Thoracic aorta (tissue), 2 donors: ENCODE measurements at regions not wholly inside any gene's neighbourhood (a gene's known extent, or its start where the extent isn't known, plus 50 kb on each side); places are given as distances from the start of the nearest gene placed in this dataset.
"Not testable (repeated sequence)": the region's sequence is repeated elsewhere in the genome, so short reads cannot be mapped to it uniquely, and the experiment has no call there.

ENCODE experiments used
- ATAC-seq: fragments of 150-250 bp; one replicate; pipeline ENCODE4 v1.8.0; 2017; ENCODE audit warnings: low read depth; ENCODE audit not compliant: insufficient number of reproducible peaks, low FRiP score
- DNase-seq: peaks from one replicate; pipeline ENCODE4 v3.0.0-alpha.2; 2020; ENCODE audit warnings: low spot score
- H3K27ac ChIP-seq, 2 donors: fragments of 200-600 bp; sonication (generic); 1 replicate in 1 of 2; 2 replicates in 1 of 2; pipeline ENCODE4 v1.5.1; 2016; ENCODE audit warnings: mild to moderate bottlenecking in 2 of 2, moderate library complexity in 2 of 2
- H3K27me3 ChIP-seq: fragments of 200-600 bp; sonication (generic); replicated peaks from 2 replicates; pipeline ENCODE4 v1.6.0; 2016; ENCODE audit warnings: mild to moderate bottlenecking; ENCODE audit not compliant: insufficient read depth
- H3K36me3 ChIP-seq: fragments of 200-600 bp; sonication (generic); one replicate; pipeline ENCODE4 v1.5.1; 2016
- H3K4me1 ChIP-seq, 2 donors: fragments of 200-600 bp; sonication (generic); 1 replicate in 1 of 2; 2 replicates in 1 of 2; pipeline versions ENCODE4 v1.5.1 to v1.6.0; 2016; ENCODE audit warnings: low read depth in 2 of 2, mild to moderate bottlenecking in 1 of 2; ENCODE audit not compliant: control insufficient read depth in 1 of 2
- H3K4me3 ChIP-seq: fragments of 200-600 bp; sonication (generic); 2 replicates; pipeline ENCODE4 v1.5.1; 2016; ENCODE audit warnings: mild to moderate bottlenecking
- H3K9me3 ChIP-seq: fragments of 200-600 bp; sonication (generic); 2 replicates; pipeline ENCODE4 v1.5.1; 2016
- TF ChIP-seq, protein P1 (sequence below): fragments of 200-600 bp; sonication (generic); IDR thresholded peaks from one replicate; pipeline ENCODE4 v1.5.1; 2019; ENCODE audit warnings: antibody characterized with exemption

DNA sequence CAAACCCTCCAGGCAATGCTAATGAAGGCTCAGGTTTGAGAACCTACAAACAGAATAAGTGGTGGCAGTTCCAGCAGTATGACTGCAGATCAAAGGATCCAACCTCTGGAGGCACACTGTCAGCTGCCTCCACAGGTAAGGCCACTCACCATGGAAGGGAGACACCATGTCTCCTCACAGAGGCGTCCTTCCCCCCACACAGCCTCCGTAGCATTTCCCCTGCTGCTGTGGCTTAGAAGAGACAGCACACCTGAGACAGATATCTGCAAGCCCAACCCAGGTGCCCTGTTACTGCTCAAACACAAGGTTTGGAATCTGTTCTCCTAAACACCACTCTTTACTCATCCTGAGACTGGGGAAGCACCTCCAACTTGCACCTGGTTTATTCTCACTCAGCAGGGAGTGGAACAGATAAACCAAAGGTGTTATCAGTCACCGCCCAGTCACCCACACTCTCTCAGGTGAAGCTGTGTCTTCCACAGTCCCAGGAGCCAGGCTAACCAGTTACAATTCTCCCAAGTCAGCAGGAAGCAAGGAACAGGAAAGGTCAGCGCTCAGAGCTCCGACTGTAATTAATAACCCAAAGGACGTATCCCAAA, 311.2 kb downstream of the FOXO1 start:
- DNase-seq (no peak), ATAC-seq (no peak)
- TF ChIP-seq, protein P1, sequence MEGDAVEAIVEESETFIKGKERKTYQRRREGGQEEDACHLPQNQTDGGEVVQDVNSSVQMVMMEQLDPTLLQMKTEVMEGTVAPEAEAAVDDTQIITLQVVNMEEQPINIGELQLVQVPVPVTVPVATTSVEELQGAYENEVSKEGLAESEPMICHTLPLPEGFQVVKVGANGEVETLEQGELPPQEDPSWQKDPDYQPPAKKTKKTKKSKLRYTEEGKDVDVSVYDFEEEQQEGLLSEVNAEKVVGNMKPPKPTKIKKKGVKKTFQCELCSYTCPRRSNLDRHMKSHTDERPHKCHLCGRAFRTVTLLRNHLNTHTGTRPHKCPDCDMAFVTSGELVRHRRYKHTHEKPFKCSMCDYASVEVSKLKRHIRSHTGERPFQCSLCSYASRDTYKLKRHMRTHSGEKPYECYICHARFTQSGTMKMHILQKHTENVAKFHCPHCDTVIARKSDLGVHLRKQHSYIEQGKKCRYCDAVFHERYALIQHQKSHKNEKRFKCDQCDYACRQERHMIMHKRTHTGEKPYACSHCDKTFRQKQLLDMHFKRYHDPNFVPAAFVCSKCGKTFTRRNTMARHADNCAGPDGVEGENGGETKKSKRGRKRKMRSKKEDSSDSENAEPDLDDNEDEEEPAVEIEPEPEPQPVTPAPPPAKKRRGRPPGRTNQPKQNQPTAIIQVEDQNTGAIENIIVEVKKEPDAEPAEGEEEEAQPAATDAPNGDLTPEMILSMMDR, result no peak
- H3K9me3 ChIP-seq, result no peaks in the 10 kb centered on the region
- H3K4me1 ChIP-seq, result peaks cover 6 to 22% of the 10 kb centered on the region in 2 donors
- H3K27me3 ChIP-seq, result no peaks in the 10 kb centered on the region
- no peak overlapping the region for H3K27ac ChIP-seq
- no peak overlapping the region for H3K4me3 ChIP-seq
- no peaks in the 10 kb centered on the region for H3K36me3 ChIP-seq

DNA sequence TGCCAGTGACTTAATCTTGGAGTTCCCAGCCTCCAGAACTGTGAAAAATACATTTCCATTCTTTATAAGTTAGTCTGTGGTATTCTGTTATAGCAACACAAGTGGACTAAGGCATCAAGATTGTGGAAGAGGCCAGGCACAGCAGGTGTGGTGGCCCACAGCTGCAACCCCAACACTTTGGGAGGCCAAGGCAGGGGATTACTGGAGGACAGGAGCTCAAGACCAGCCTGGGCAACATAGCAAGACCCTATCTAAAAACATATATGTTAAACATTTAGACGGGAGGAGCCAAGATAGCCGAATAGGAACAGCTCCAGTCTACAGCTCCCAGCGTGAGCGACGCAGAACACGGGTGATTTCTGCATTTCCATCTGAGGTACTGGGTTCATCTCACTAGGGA, 310.4 kb downstream of the FOXO1 start:
- no peak for ATAC-seq
- H3K4me3 ChIP-seq, result no peak overlapping the region
- H3K27me3 ChIP-seq, result no peaks in the 10 kb centered on the region
- DNase-seq, result no peak
- H3K4me1 ChIP-seq, result peaks cover 6 to 22% of the 10 kb centered on the region in 2 donors
- no peak overlapping the region for H3K27ac ChIP-seq
- H3K9me3 ChIP-seq, result no peaks in the 10 kb centered on the region
- TF ChIP-seq, protein P1, result no peak
- H3K36me3 ChIP-seq, result no peaks in the 10 kb centered on the region

DNA sequence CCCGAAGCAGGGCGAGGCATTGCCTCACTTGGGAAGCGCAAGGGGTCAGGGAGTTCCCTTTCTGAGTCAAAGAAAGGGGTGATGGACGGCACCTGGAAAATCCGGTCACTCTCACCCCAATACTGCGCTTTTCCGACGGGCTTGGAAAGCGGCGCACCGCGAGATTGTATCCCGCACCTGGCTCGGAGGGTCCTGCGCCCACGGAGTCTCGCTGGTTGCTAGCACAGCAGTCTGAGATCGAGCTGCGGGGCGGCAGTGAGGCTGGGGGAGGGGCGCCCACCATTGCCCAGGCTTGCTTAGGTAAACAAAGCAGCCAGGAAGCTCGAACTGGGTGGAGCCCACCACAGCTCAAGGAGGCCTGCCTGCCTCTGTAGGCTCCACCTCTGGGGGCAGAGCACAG, 310.0 kb downstream of the FOXO1 start:
- not testable (repeated sequence) for H3K4me3 ChIP-seq, H3K27me3 ChIP-seq, H3K27ac ChIP-seq, DNase-seq, ATAC-seq, H3K9me3 ChIP-seq, H3K36me3 ChIP-seq
- peaks cover 6 to 21% of the 10 kb centered on the region in 2 donors for H3K4me1 ChIP-seq

DNA sequence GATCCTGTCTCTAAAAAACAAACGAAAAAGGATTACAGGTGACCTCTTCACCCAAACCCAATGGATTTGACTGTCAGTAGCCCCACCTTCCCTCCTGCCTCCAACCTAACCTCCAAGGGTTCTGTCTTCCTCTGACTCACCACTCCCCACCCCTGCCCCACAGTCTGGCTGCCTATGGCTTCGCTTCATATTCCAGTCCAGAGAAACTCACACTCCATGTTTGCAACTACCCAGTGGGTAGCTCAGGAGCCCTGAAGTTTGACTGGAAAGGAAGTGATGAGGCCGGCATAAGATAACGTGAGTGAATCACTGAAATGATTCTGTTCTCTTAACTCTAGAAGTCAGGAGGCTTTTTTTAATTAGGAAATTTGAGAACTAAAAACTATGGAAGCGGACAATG, 303.9 kb downstream of the FOXO1 start:
- DNase-seq (no peak), ATAC-seq (no peak)
- H3K9me3 ChIP-seq, result no peaks in the 10 kb centered on the region
- no peaks in the 10 kb centered on the region for H3K27me3 ChIP-seq
- TF ChIP-seq, protein P1, result no peak
- H3K27ac ChIP-seq, result no peak overlapping the region
- H3K4me1 ChIP-seq, result no peaks in the 10 kb centered on the region
- H3K36me3 ChIP-seq, result no peaks in the 10 kb centered on the region
- no peak overlapping the region for H3K4me3 ChIP-seq

DNA sequence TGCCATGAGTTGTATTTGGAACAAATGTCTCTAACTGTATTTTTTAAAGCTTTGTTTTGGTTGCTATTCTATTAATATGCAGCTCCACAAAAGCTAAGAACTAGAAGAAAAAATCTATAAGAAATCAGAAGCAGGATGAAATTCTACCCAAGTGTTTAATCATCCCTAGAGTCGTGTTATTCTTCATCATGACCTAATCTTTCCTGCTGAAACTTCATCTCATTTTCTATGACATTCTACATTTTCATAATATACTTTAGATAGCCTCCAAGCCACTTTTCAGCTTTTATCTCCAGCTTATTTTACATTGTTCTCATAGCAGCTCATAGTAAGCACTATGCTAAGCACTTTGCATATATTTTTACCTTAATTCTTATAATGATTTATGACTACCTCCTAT, 302.8 kb downstream of the FOXO1 start:
- no peaks in the 10 kb centered on the region for H3K9me3 ChIP-seq
- no peak overlapping the region for H3K27ac ChIP-seq
- DNase-seq (no peak), ATAC-seq (no peak)
- no peak overlapping the region for H3K4me3 ChIP-seq
- H3K4me1 ChIP-seq, result no peaks in the 10 kb centered on the region
- TF ChIP-seq, protein P1, result no peak
- no peaks in the 10 kb centered on the region for H3K27me3 ChIP-seq
- H3K36me3 ChIP-seq, result no peaks in the 10 kb centered on the region

DNA sequence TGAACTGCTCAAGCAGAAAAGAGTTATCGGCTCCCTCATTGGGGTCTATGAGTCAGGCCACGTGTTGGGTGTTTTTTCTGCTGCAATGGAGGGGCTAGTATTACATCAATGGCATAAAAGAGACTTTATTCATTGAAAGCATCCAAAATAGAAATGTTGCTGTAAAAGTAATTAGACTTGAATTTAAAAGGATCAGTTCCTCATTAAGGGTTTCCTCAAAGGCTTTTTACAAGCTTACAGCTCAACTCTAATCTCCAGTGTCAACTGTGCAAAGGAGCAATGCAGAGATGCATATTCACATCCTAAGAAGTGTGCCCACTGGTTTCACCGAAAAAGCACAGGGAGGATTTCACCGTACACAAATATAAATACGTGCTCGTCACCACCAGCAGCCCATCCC, 300.3 kb downstream of the FOXO1 start:
- no peaks in the 10 kb centered on the region for H3K36me3 ChIP-seq
- DNase-seq (no peak), ATAC-seq (no peak)
- no peaks in the 10 kb centered on the region for H3K4me1 ChIP-seq
- TF ChIP-seq, protein P1, result no peak
- no peaks in the 10 kb centered on the region for H3K9me3 ChIP-seq
- H3K27ac ChIP-seq, result no peak overlapping the region
- no peak overlapping the region for H3K4me3 ChIP-seq
- no peaks in the 10 kb centered on the region for H3K27me3 ChIP-seq
